Middle frontal gyrus (tissue), 1 donor: ENCODE measurements at regions not wholly inside any gene's neighbourhood (a gene's known extent, or its start where the extent isn't known, plus 50 kb on each side); places are given as distances from the start of the nearest gene placed in this dataset.

Experiments
- DNase-seq: peaks from one replicate; pipeline ENCODE4 v3.0.0-alpha.2; 2015; ENCODE audit warnings: low spot score; ENCODE audit errors: extremely low spot score

DNA sequence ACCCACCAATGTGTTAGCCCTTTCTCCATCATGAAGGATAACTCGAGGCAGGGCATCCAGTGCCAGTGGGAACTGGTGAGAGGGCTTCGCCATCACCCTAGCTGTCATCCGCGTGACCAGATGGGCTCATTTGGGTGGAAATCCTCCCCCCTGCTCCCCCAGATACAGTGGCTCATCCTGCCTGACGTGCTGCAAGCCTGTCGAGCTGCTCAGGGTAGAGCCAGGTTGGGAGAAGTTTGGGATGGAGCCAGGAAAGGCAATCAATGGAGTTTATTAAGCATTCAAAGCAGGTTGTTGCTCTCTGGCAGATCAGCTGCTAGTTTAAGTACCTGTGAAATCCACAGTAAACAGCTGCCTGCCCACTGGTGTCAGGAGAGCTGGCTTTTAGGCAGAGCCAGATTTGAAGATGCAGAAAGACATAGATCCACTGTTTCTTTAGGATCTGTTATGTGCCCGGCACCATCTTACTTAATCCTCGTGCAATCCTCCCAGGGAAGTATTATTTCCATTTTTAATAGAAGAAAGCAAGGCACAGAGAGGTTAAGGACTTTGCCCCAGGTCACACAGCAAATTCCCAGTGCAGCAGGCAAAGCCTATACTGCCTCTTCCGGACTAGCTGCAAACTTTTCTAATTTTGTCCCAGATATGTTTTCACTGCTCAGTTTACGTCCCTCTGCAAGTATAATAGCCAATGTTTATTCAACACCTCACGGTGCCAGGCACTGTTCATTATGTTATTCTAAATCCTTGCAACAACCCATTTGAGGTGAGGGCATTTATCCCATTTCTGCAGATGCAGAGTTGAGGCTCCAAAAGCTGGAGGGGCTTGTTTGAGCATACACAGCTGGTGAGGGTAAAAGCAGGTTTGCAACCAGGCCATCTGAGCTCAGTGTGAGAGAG is 54.1 kb upstream of the KCNG1 start:
- no peak for DNase-seq

DNA sequence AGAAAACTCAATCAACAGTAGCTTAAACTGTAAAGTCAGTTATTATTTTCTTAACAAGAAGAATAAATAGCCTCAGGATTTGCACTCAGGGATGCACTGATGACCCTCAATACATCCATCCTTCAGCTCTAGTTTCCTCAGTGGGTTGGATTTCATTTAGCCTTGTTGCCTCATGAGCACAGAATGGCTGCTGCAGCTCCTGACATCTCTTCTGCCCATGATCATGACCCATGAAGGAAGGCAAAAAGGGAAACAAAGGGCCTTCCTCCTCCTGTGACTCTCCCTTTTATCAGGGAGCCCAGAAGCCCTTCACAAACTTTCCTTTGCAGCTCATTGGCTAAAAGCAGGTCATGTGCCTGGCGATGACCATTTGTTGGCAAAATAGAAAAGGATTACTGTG is 51.2 kb upstream of the KCNG1 start:
- DNase-seq, result no peak
